Heart left ventricle (tissue), 13 donors: ENCODE measurements at regions not wholly inside any gene's neighbourhood (a gene's known extent, or its start where the extent isn't known, plus 50 kb on each side); places are given as distances from the start of the nearest gene placed in this dataset.

Experiments used
- CTCF ChIP-seq, 12 donors: fragments of 200-600 bp; sonication (generic) in 4 of 12; IDR thresholded peaks; one replicate each; pipeline versions ENCODE4 v1.5.0 to v1.8.0; 2018 to 2022; ENCODE audit warnings: antibody characterized with exemption in 12 of 12, mild to moderate bottlenecking in 5 of 12
- POLR2A ChIP-seq, 2 donors: fragments of 450-650 bp; IDR thresholded peaks; one replicate each; pipeline ENCODE4 v1.6.1; 2017; ENCODE audit warnings: antibody characterized with exemption in 2 of 2, mild to moderate bottlenecking in 2 of 2, moderate library complexity in 2 of 2
- donor health status: ischemic (EF 13 %, LVEDD 7.1; RV severe dilation, severe dysfunction).
- donor health status: DM: no; HTN: yes; CAD: no.
- donor health status: DM: no; HTN: no; CAD: no.
- donor health status: ischemic (EF 25% LVEDD 6.9; RV normal size, moderate dysfunction).
- donor health status: ischemic (EF 25% LVEDD 5.7; RV mildly dilated, moderate dysfunction).
- donor health status: ischemic (EF 35%, LVEDD 5.7; RV mildly dilated, moderate dysfunction).
- donor health status: nonischemic (EF 11% LVEDD 7.7; RV severe dilation, severe dysfunction).
- donor health status: DM: yes; HTN: yes; CAD: no.
- donor health status: PGD.
- donor health status: ischemic (EF 29% LVEDD 5.4; RV normal size, mild dysfunction).
- donor health status: nonischemic (EF 23%, LVEDD 6.1; RV moderate dilation, normal function).

- TF ChIP-seq CTCF (IDR thresholded peaks at IDR 0.05) = no peak
- TF ChIP-seq POLR2A (IDR thresholded peaks at IDR 0.05) = no peak
These were observed 220.5 kb upstream of the ADRA1B start for GRCh38 chr5:159695741-159696294.
